OCI-LY7 (cell line): ENCODE measurements at regions not wholly inside any gene's neighbourhood (a gene's known extent, or its start where the extent isn't known, plus 50 kb on each side); places are given as distances from the start of the nearest gene placed in this dataset.

ENCODE experiments used
- BruUV-seq: library from RNA; stranded (reverse); fragments of 400-500 nt; replicated peaks from 2 replicates; lab custom pipeline; 2021; lab: Mats Ljungman, UMichigan
- CTCF ChIA-PET: fragments of 300-600 bp; sonication (Branson Sonifier 250); formaldehyde crosslinking; loops from one replicate; lab custom pipeline; 2022; ENCODE audit warnings: antibody characterized with exemption; ENCODE audit not compliant: unreplicated experiment; lab: Charles Lee
- POLR2A ChIA-PET: fragments of 300-600 bp; sonication (Branson Sonifier 250); formaldehyde crosslinking; loops from one replicate; lab custom pipeline; 2022; ENCODE audit warnings: antibody characterized with exemption; lab: Charles Lee
- DNase-seq: peaks from one replicate; pipeline ENCODE4 v3.0.0-alpha.2; 2015; ENCODE audit warnings: low spot score
- H2AFZ ChIP-seq: fragments of 200-600 bp; sonication (generic), shearing (Covaris generic); 2 replicates; pipeline ENCODE4 v1.6.1; 2014; ENCODE audit warnings: mild to moderate bottlenecking, antibody characterized with exemption, low read length, moderate library complexity
- H3K27ac ChIP-seq: fragments of 200-600 bp; sonication (generic); 2 replicates; pipeline ENCODE4 v1.5.1; 2014; ENCODE audit warnings: mixed run types, low read depth, mild to moderate bottlenecking, moderate library complexity, low read length, inconsistent platforms; ENCODE audit not compliant: poor library complexity, severe bottlenecking
- H3K36me3 ChIP-seq: fragments of 200-600 bp; sonication (generic); 2 replicates; pipeline ENCODE4 v1.6.1; 2014; ENCODE audit warnings: mild to moderate bottlenecking, antibody characterized with exemption, low read length, moderate library complexity, mixed read lengths; ENCODE audit not compliant: insufficient read depth
- H3K4me1 ChIP-seq: fragments of 200-600 bp; sonication (generic); 2 replicates; pipeline ENCODE4 v1.5.1; 2014; ENCODE audit warnings: mild to moderate bottlenecking, low read length; ENCODE audit not compliant: insufficient read depth, poor library complexity, severe bottlenecking
- H3K4me2 ChIP-seq: fragments of 200-600 bp; sonication (generic); 2 replicates; pipeline ENCODE4 v1.6.1; 2014; ENCODE audit warnings: mild to moderate bottlenecking, low read length
- H3K4me3 ChIP-seq: fragments of 200-600 bp; sonication (generic); 2 replicates; pipeline ENCODE4 v1.5.1; 2014; ENCODE audit warnings: mild to moderate bottlenecking, low read depth, low read length; ENCODE audit not compliant: poor library complexity, severe bottlenecking
- H3K79me2 ChIP-seq: fragments of 200-600 bp; sonication (generic); 2 replicates; pipeline ENCODE4 v1.6.1; 2016; ENCODE audit warnings: low read depth, mild to moderate bottlenecking, low read length, moderate library complexity, mixed read lengths; ENCODE audit not compliant: insufficient read depth
- H3K9me2 ChIP-seq: fragments of 200-600 bp; sonication (generic); 2 replicates; pipeline ENCODE4 v1.6.1; 2016; ENCODE audit warnings: mild to moderate bottlenecking, low read length, mixed read lengths; ENCODE audit not compliant: insufficient read depth
- H3K9me3 ChIP-seq: fragments of 200-600 bp; sonication (generic); 2 replicates; pipeline ENCODE4 v1.6.1; 2014; ENCODE audit warnings: mild to moderate bottlenecking, mixed run types, low read length, mixed read lengths
- H4K20me1 ChIP-seq: fragments of 200-600 bp; sonication (generic); 2 replicates; pipeline ENCODE4 v1.6.1; 2014; ENCODE audit warnings: mild to moderate bottlenecking, antibody characterized with exemption, low read length, moderate library complexity, mixed read lengths; ENCODE audit not compliant: insufficient read depth
- CTCF ChIP-seq: fragments of 200-600 bp; sonication (generic); conservative IDR thresholded peaks from 2 replicates; pipeline ENCODE4 v1.5.1; 2014; ENCODE audit warnings: mild to moderate bottlenecking, antibody characterized with exemption, low read length, moderate library complexity, mixed read lengths
- EZH2phosphoT487 ChIP-seq: fragments of 200-600 bp; sonication (generic); IDR thresholded peaks from 2 replicates; pipeline ENCODE4 v1.6.1; 2018; ENCODE audit warnings: low read depth, borderline replicate concordance, mild to moderate bottlenecking, mixed run types, antibody characterized with exemption, low read length, moderate library complexity, mixed read lengths
- intact Hi-C: fragments of 100-400 bp; cut with micrococcal nuclease; formaldehyde crosslinking; loops from one replicate; pipeline ENCODE4 v1.10.0; 2022; ENCODE audit not compliant: unreplicated experiment

- H2AFZ ChIP-seq, result peak overlapping the region; percentile 55
- intact Hi-C loops, result loop anchor here (10.0 kb wide), 1 partner anchor 138 kb away; no protein-coding TSS in a partner anchor
- H3K4me1 ChIP-seq, result no peaks in the 10 kb centered on the region
- ChIA-PET CTCF (interaction anchor here (1.2 to 1.3 kb wide), 2 partner anchors 12 to 14 kb away, joined by 3 to 4 read pairs; no protein-coding TSS in a partner anchor), POLR2A (interaction anchor here (1.0 kb wide), 1 partner anchor 69 kb away, joined by 3 read pairs; no protein-coding TSS in a partner anchor)
- no peak overlapping the region for H3K4me2 ChIP-seq
- H3K9me3 ChIP-seq, result no peaks in the 10 kb centered on the region
- H3K9me2 ChIP-seq, result no peaks in the 10 kb centered on the region
- no peak overlapping the region for H3K27ac ChIP-seq
- no peaks in the 10 kb centered on the region for H3K36me3 ChIP-seq
- H4K20me1 ChIP-seq, result no peaks in the 10 kb centered on the region
- H3K4me3 ChIP-seq, result no peak overlapping the region
- TF ChIP-seq EZH2phosphoT487 (no peak), CTCF (no peak)
- no TSS peak for BruUV-seq
- H3K79me2 ChIP-seq, result no peaks in the 10 kb centered on the region
- no peak for DNase-seq
Measured at GRCh38 chr10:52952391-52953055, 179.9 kb upstream of the MBL2 start.

GRCh38 chr10:52951824-52952223 is 179.2 kb upstream of the MBL2 start:
- ChIA-PET POLR2A (interaction anchor here (1.0 kb wide), 1 partner anchor 68 kb away, joined by 3 read pairs; no protein-coding TSS in a partner anchor), CTCF (interaction anchor here (1.2 to 1.3 kb wide), 2 partner anchors 13 to 15 kb away, joined by 3 to 4 read pairs; no protein-coding TSS in a partner anchor)
- no peaks in the 10 kb centered on the region for H3K79me2 ChIP-seq
- no peak overlapping the region for H3K27ac ChIP-seq
- intact Hi-C loops, result loop anchor here (10.0 kb wide), 1 partner anchor 137 kb away; no protein-coding TSS in a partner anchor
- no peaks in the 10 kb centered on the region for H3K9me2 ChIP-seq
- TF ChIP-seq EZH2phosphoT487, result no peak
- TF ChIP-seq CTCF, result peak; percentile 80
- H3K4me2 ChIP-seq, result no peak overlapping the region
- no peaks in the 10 kb centered on the region for H4K20me1 ChIP-seq
- no TSS peak for BruUV-seq
- H2AFZ ChIP-seq, result peak overlapping the region; percentile 55; the same call in 1 of the 2 replicates
- no peaks in the 10 kb centered on the region for H3K36me3 ChIP-seq
- no peaks in the 10 kb centered on the region for H3K9me3 ChIP-seq
- no peaks in the 10 kb centered on the region for H3K4me1 ChIP-seq
- H3K4me3 ChIP-seq, result no peak overlapping the region
- peak; percentile 69 for DNase-seq

- BruUV-seq, result no TSS peak
- no peak overlapping the region for H3K27ac ChIP-seq
- TF ChIP-seq CTCF (no peak), EZH2phosphoT487 (no peak)
- H3K4me3 ChIP-seq, result no peak overlapping the region
- no peaks in the 10 kb centered on the region for H3K79me2 ChIP-seq
- intact Hi-C loops, result loop anchor here (10.0 kb wide), 1 partner anchor 136 kb away; no protein-coding TSS in a partner anchor
- H3K4me1 ChIP-seq, result no peaks in the 10 kb centered on the region
- no peak for DNase-seq
- H3K36me3 ChIP-seq, result no peaks in the 10 kb centered on the region
- POLR2A ChIA-PET, result no interaction called here
- CTCF ChIA-PET, result no interaction called here
- no peaks in the 10 kb centered on the region for H4K20me1 ChIP-seq
- no peaks in the 10 kb centered on the region for H3K9me2 ChIP-seq
- H3K4me2 ChIP-seq, result no peak overlapping the region
- H2AFZ ChIP-seq, result no peak overlapping the region
- no peaks in the 10 kb centered on the region for H3K9me3 ChIP-seq
Measured at GRCh38 chr10:52950578-52950977, 178.0 kb upstream of the MBL2 start.
